OCI-LY1 (cell line): ENCODE measurements at regions not wholly inside any gene's neighbourhood (a gene's known extent, or its start where the extent isn't known, plus 50 kb on each side); places are given as distances from the start of the nearest gene placed in this dataset.

Experiments used
- H2AFZ ChIP-seq: fragments of 200-600 bp; sonication (generic), shearing (Covaris generic); 2 replicates; pipeline ENCODE4 v1.6.0; 2014; ENCODE audit warnings: antibody characterized with exemption, mild to moderate bottlenecking, low read length
- H3F3A ChIP-seq: fragments of 200-600 bp; sonication (generic), shearing (Covaris generic); 2 replicates; pipeline ENCODE4 v1.6.0; 2014; ENCODE audit warnings: mild to moderate bottlenecking, antibody characterized with exemption, low read length, moderate library complexity; ENCODE audit not compliant: insufficient read depth
- H3K27ac ChIP-seq: fragments of 200-600 bp; sonication (generic); 2 replicates; pipeline ENCODE4 v1.5.1; 2014; ENCODE audit warnings: low read length, mixed run types, mild to moderate bottlenecking, low read depth; ENCODE audit not compliant: poor library complexity, severe bottlenecking
- H3K27me3 ChIP-seq: fragments of 200-600 bp; sonication (generic); 2 replicates; pipeline ENCODE4 v1.6.0; 2014; ENCODE audit warnings: antibody characterized with exemption, mild to moderate bottlenecking, low read length, moderate library complexity; ENCODE audit not compliant: insufficient read depth
- H3K36me3 ChIP-seq: fragments of 200-600 bp; sonication (generic); 2 replicates; pipeline ENCODE4 v1.6.1; 2014; ENCODE audit warnings: mild to moderate bottlenecking, antibody characterized with exemption, low read length, moderate library complexity, mixed read lengths; ENCODE audit not compliant: insufficient read depth
- H3K4me1 ChIP-seq: fragments of 200-600 bp; sonication (generic); 2 replicates; pipeline ENCODE4 v1.5.1; 2014; ENCODE audit warnings: mild to moderate bottlenecking, low read length, moderate library complexity; ENCODE audit not compliant: insufficient read depth, severe bottlenecking
- H3K4me2 ChIP-seq: fragments of 200-600 bp; sonication (generic), shearing (Covaris generic); 2 replicates; pipeline ENCODE4 v1.6.1; 2014; ENCODE audit warnings: low read length
- H3K4me3 ChIP-seq: fragments of 200-600 bp; sonication (generic); 2 replicates; pipeline ENCODE4 v1.5.1; 2014; ENCODE audit warnings: low read length, low read depth, mild to moderate bottlenecking, mixed read lengths; ENCODE audit not compliant: poor library complexity, severe bottlenecking
- H3K79me2 ChIP-seq: fragments of 200-600 bp; shearing (Covaris generic); 2 replicates; pipeline ENCODE4 v1.6.1; 2016; ENCODE audit warnings: mixed run types, low read length, mixed read lengths; ENCODE audit not compliant: insufficient read depth
- H3K9ac ChIP-seq: fragments of 200-600 bp; sonication (generic), shearing (Covaris generic); 2 replicates; pipeline ENCODE4 v1.6.1; 2014; ENCODE audit warnings: mild to moderate bottlenecking, low read length, mixed read lengths
- H3K9me2 ChIP-seq: fragments of 200-600 bp; sonication (generic), shearing (Covaris generic); 2 replicates; pipeline ENCODE4 v1.6.1; 2014; ENCODE audit warnings: low read depth, mild to moderate bottlenecking, low read length, mixed read lengths
- H3K9me3 ChIP-seq: fragments of 200-600 bp; shearing (Covaris generic); 2 replicates; pipeline ENCODE4 v1.6.1; 2014; ENCODE audit warnings: low read length, mixed read lengths
- H4K20me1 ChIP-seq: fragments of 200-600 bp; sonication (generic), shearing (Covaris generic); 2 replicates; pipeline ENCODE4 v1.6.0; 2016; ENCODE audit warnings: mild to moderate bottlenecking, low read length; ENCODE audit not compliant: insufficient read depth
- EZH2 ChIP-seq: fragments of 200-600 bp; sonication (generic), shearing (Covaris generic); IDR thresholded peaks from 2 replicates; pipeline ENCODE4 v1.8.0; 2017; ENCODE audit warnings: borderline replicate concordance, mixed run types, mild to moderate bottlenecking, antibody characterized with exemption, low read length, moderate library complexity, mixed read lengths
- TF ChIP-seq, protein P1 (sequence below): fragments of 200-600 bp; sonication (generic), shearing (Covaris generic); IDR thresholded peaks from 2 replicates; pipeline ENCODE4 v1.5.1; 2017; ENCODE audit warnings: mild to moderate bottlenecking, antibody characterized with exemption, low read length, moderate library complexity, mixed read lengths

DNA sequence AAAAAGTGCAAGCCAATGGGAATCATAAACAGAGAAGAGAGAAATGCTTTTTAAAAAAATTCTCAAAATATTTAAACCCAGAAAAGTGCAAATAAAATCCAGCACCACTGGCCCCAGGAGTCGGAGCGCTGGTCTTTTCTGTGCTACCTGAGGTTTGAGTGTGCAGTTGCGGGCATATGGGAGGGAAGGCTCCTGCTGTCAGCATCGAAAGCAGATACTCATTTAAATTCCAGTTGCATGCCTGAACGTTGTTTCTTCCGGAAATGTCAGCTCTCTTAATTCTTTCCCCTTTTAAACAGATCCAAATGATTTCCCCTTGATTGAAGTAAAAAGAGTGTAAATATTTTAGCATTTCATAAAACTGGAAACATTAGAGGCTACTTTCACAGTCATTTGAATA lies 240.5 kb upstream of the GPR26 start:
- Histone ChIP-seq H3K4me1 (no peaks in the 10 kb centered on the region), H3K4me2 (no peak overlapping the region), H3F3A (no peaks in the 10 kb centered on the region), H4K20me1 (no peaks in the 10 kb centered on the region), H3K9me3 (no peaks in the 10 kb centered on the region), H3K9me2 (no peaks in the 10 kb centered on the region), H3K27me3 (peaks cover 10% of the 10 kb centered on the region; the same call in 1 of the 2 replicates), H3K9ac (no peak overlapping the region), H3K4me3 (no peak overlapping the region), H3K79me2 (no peaks in the 10 kb centered on the region), H3K36me3 (no peaks in the 10 kb centered on the region), H3K27ac (no peak overlapping the region), H2AFZ (no peak overlapping the region)
- TF ChIP-seq EZH2: no peak
- TF ChIP-seq, protein P1, sequence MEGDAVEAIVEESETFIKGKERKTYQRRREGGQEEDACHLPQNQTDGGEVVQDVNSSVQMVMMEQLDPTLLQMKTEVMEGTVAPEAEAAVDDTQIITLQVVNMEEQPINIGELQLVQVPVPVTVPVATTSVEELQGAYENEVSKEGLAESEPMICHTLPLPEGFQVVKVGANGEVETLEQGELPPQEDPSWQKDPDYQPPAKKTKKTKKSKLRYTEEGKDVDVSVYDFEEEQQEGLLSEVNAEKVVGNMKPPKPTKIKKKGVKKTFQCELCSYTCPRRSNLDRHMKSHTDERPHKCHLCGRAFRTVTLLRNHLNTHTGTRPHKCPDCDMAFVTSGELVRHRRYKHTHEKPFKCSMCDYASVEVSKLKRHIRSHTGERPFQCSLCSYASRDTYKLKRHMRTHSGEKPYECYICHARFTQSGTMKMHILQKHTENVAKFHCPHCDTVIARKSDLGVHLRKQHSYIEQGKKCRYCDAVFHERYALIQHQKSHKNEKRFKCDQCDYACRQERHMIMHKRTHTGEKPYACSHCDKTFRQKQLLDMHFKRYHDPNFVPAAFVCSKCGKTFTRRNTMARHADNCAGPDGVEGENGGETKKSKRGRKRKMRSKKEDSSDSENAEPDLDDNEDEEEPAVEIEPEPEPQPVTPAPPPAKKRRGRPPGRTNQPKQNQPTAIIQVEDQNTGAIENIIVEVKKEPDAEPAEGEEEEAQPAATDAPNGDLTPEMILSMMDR: no peak

DNA sequence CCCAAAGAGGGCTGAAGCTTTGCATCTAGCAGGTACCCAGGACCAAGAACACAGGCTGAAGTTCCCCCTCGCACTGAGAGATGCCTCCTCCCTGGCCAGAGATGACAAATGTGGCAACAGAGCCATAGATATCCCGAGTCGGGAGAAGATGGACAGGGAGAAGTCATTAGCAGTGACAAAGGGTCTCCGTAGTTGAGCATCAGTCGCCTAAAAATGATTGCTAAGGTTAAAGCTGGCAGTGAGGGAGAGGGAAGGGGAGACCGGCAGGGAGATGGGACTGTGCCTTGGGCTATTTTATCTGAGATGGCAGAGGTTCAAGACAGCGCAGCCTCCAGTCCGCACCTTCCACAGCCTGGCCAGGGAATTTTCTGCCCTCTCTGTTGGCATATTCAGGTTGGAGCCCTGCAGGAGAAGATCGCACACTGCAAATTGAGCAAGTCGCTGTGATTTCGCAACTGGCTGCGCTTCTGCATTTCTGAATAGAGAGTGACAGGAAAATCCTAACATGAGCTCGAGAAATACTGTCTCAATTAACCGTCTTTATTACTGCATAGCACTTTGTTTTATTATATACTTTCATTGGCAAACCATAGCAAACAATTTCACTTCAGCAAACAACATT lies 238.9 kb upstream of the GPR26 start:
- H3K27ac ChIP-seq: no peak overlapping the region
- H3K79me2 ChIP-seq: no peaks in the 10 kb centered on the region
- H3K27me3 ChIP-seq: peaks cover 10% of the 10 kb centered on the region; the same call in 1 of the 2 replicates
- H3K9ac ChIP-seq: no peak overlapping the region
- no peaks in the 10 kb centered on the region for H3K4me1 ChIP-seq
- H3K4me2 ChIP-seq: no peak overlapping the region
- no peak overlapping the region for H3K4me3 ChIP-seq
- no peaks in the 10 kb centered on the region for H3K36me3 ChIP-seq
- no peaks in the 10 kb centered on the region for H3F3A ChIP-seq
- no peaks in the 10 kb centered on the region for H3K9me3 ChIP-seq
- no peak overlapping the region for H2AFZ ChIP-seq
- TF ChIP-seq, protein P1: no peak
- no peak for TF ChIP-seq EZH2
- no peaks in the 10 kb centered on the region for H3K9me2 ChIP-seq
- no peaks in the 10 kb centered on the region for H4K20me1 ChIP-seq

DNA sequence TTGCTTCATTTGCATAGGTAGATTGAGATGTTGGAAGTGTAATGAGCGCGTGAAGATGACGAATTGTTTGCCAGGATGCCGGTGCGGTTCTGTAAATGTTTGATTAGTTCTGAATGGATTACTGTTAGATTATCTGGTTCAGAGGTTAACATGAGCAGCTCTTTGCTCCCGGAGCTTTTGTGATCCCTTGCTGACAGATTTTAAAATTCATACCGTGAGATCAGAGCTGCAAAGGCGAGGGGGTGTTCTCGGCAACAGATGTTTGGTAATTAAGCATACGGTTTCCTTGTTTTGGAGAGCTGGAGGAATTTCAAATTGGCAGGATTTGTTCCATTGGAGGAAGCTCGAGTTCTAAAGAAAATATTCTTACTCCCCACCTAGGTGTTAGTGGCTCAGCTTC lies 237.8 kb upstream of the GPR26 start:
- no peak overlapping the region for H3K27ac ChIP-seq
- no peak overlapping the region for H3K4me3 ChIP-seq
- no peak overlapping the region for H3K4me2 ChIP-seq
- H3K9ac ChIP-seq: no peak overlapping the region
- no peaks in the 10 kb centered on the region for H3F3A ChIP-seq
- no peaks in the 10 kb centered on the region for H4K20me1 ChIP-seq
- TF ChIP-seq, protein P1: no peak
- TF ChIP-seq EZH2: no peak
- no peaks in the 10 kb centered on the region for H3K4me1 ChIP-seq
- H3K9me2 ChIP-seq: no peaks in the 10 kb centered on the region
- H3K9me3 ChIP-seq: no peaks in the 10 kb centered on the region
- H3K27me3 ChIP-seq: peaks cover 10% of the 10 kb centered on the region; the same call in 1 of the 2 replicates
- H3K36me3 ChIP-seq: no peaks in the 10 kb centered on the region
- no peak overlapping the region for H2AFZ ChIP-seq
- H3K79me2 ChIP-seq: no peaks in the 10 kb centered on the region
